DND-41 (cell line): ENCODE measurements at regions not wholly inside any gene's neighbourhood (a gene's known extent, or its start where the extent isn't known, plus 50 kb on each side); places are given as distances from the start of the nearest gene placed in this dataset.

Experiments used
- CTCF ChIP-seq: IDR thresholded peaks from 2 replicates; pipeline ENCODE4 v1.5.1; 2012; ENCODE audit warnings: borderline replicate concordance, low read length, moderate library complexity, mild to moderate bottlenecking; ENCODE audit not compliant: poor library complexity, severe bottlenecking; ENCODE audit errors: extremely low read depth
- EZH2 ChIP-seq: IDR thresholded peaks from 3 replicates; pipeline ENCODE4 v1.6.1; 2012; ENCODE audit warnings: borderline replicate concordance, low read depth, mild to moderate bottlenecking, moderate library complexity, low read length, inconsistent platforms; ENCODE audit not compliant: severe bottlenecking

GRCh38 chr20:22074635-22075034 lies 369.2 kb downstream of the PAX1 start:
- TF ChIP-seq CTCF (no peak), EZH2 (no peak)
